OCI-LY3 (cell line): ENCODE measurements at regions not wholly inside any gene's neighbourhood (a gene's known extent, or its start where the extent isn't known, plus 50 kb on each side); places are given as distances from the start of the nearest gene placed in this dataset.

ENCODE experiments used
- H2AFZ ChIP-seq: fragments of 200-600, 300-600 bp; shearing (Covaris generic); 2 replicates; pipeline ENCODE4 v1.6.0; 2014; ENCODE audit warnings: antibody characterized with exemption, low read depth, low read length
- H3K27ac ChIP-seq: fragments of 200-600, 300-600 bp; sonication (generic); 2 replicates; pipeline ENCODE4 v1.5.1; 2014; ENCODE audit warnings: mild to moderate bottlenecking, low read length, moderate library complexity, mixed read lengths
- H3K27me3 ChIP-seq: fragments of 200-600, 300-600 bp; sonication (generic); 2 replicates; pipeline ENCODE4 v1.6.1; 2014; ENCODE audit warnings: low read depth, low read length, mixed read lengths
- H3K36me3 ChIP-seq: fragments of 200-600, 300-600 bp; sonication (generic); replicated peaks from 2 replicates; pipeline ENCODE3; 2014; ENCODE audit warnings: low read depth, low read length, mixed read lengths
- H3K4me1 ChIP-seq: fragments of 300-600, 200-600 bp; sonication (generic); 2 replicates; pipeline ENCODE4 v1.6.1; 2014; ENCODE audit warnings: low read length, mixed read lengths
- H3K4me2 ChIP-seq: fragments of 200-600, 300-600 bp; sonication (generic); 2 replicates; pipeline ENCODE4 v1.6.1; 2014; ENCODE audit warnings: low read length, mixed read lengths
- H3K4me3 ChIP-seq: fragments of 300-600, 200-600 bp; sonication (generic); 2 replicates; pipeline ENCODE4 v1.5.1; 2014; ENCODE audit warnings: antibody characterized with exemption, mild to moderate bottlenecking, low read length, moderate library complexity
- H3K79me2 ChIP-seq: fragments of 300-600, 200-600 bp; shearing (Covaris generic); 2 replicates; pipeline ENCODE4 v1.6.1; 2014; ENCODE audit warnings: mild to moderate bottlenecking, low read length, mixed read lengths
- H3K9ac ChIP-seq: fragments of 300-600, 200-600 bp; shearing (Covaris generic); 2 replicates; pipeline ENCODE4 v1.6.0; 2014; ENCODE audit warnings: mild to moderate bottlenecking, low read length, moderate library complexity
- H3K9me3 ChIP-seq: fragments of 200-600, 300-600 bp; shearing (Covaris generic); 2 replicates; pipeline ENCODE4 v1.6.1; 2014; ENCODE audit warnings: low read length, mixed read lengths; ENCODE audit not compliant: insufficient read depth
- H4K20me1 ChIP-seq: fragments of 200-600, 300-600 bp; sonication (generic); 2 replicates; pipeline ENCODE4 v1.6.1; 2016; ENCODE audit warnings: low read length, mixed read lengths; ENCODE audit not compliant: insufficient read depth
- CTCF ChIP-seq: fragments of 200-600, 300-600 bp; sonication (generic); IDR thresholded peaks from 2 replicates; pipeline ENCODE4 v1.5.1; 2014; ENCODE audit warnings: antibody characterized with exemption, low read length, low read depth
- EZH2phosphoT487 ChIP-seq: fragments of 200-600 bp; shearing (Covaris generic); IDR thresholded peaks from 2 replicates; pipeline ENCODE4 v1.6.1; 2018; ENCODE audit warnings: antibody characterized with exemption, mixed run types, low read depth

- Histone ChIP-seq H3K9ac (no peak overlapping the region), H3K4me1 (no peaks in the 10 kb centered on the region), H3K79me2 (no peaks in the 10 kb centered on the region), H3K4me3 (no peak overlapping the region), H3K4me2 (no peak overlapping the region), H3K36me3 (no peaks in the 10 kb centered on the region), H2AFZ (no peak overlapping the region), H4K20me1 (no peaks in the 10 kb centered on the region), H3K9me3 (no peaks in the 10 kb centered on the region), H3K27me3 (no peaks in the 10 kb centered on the region), H3K27ac (no peak overlapping the region)
- no peak for TF ChIP-seq EZH2phosphoT487
- no peak for TF ChIP-seq CTCF
These were observed 823.5 kb downstream of the GRID1 start for GRCh38 chr10:85542936-85543730.

- no peaks in the 10 kb centered on the region for H3K79me2 ChIP-seq
- no peak overlapping the region for H3K9ac ChIP-seq
- H2AFZ ChIP-seq: no peak overlapping the region
- H3K36me3 ChIP-seq: no peaks in the 10 kb centered on the region
- H3K4me1 ChIP-seq: no peaks in the 10 kb centered on the region
- no peaks in the 10 kb centered on the region for H4K20me1 ChIP-seq
- H3K9me3 ChIP-seq: no peaks in the 10 kb centered on the region
- no peak overlapping the region for H3K4me2 ChIP-seq
- H3K27me3 ChIP-seq: no peaks in the 10 kb centered on the region
- TF ChIP-seq CTCF (no peak), EZH2phosphoT487 (no peak)
- no peak overlapping the region for H3K4me3 ChIP-seq
- no peak overlapping the region for H3K27ac ChIP-seq
These were observed 821.6 kb downstream of the GRID1 start for GRCh38 chr10:85544956-85545355.

GRCh38 chr10:85545874-85546273 is 820.7 kb downstream of the GRID1 start:
- Histone ChIP-seq H3K4me2 (no peak overlapping the region), H3K9me3 (no peaks in the 10 kb centered on the region), H3K36me3 (no peaks in the 10 kb centered on the region), H3K79me2 (no peaks in the 10 kb centered on the region), H3K9ac (no peak overlapping the region), H2AFZ (no peak overlapping the region), H4K20me1 (no peaks in the 10 kb centered on the region), H3K27ac (no peak overlapping the region), H3K4me1 (no peaks in the 10 kb centered on the region), H3K4me3 (no peak overlapping the region), H3K27me3 (no peaks in the 10 kb centered on the region)
- TF ChIP-seq EZH2phosphoT487 (no peak), CTCF (no peak)

GRCh38 chr10:85547460-85548023 is 819.1 kb downstream of the GRID1 start:
- Histone ChIP-seq H3K4me3 (no peak overlapping the region), H4K20me1 (no peaks in the 10 kb centered on the region), H3K9ac (no peak overlapping the region), H3K4me2 (no peak overlapping the region), H3K27me3 (no peaks in the 10 kb centered on the region), H3K4me1 (no peaks in the 10 kb centered on the region), H3K79me2 (no peaks in the 10 kb centered on the region), H3K27ac (no peak overlapping the region), H3K36me3 (no peaks in the 10 kb centered on the region), H3K9me3 (no peaks in the 10 kb centered on the region), H2AFZ (no peak overlapping the region)
- no peak for TF ChIP-seq EZH2phosphoT487
- TF ChIP-seq CTCF: no peak
